ENCODE measurements at regions not wholly inside any gene's neighbourhood (a gene's known extent, or its start where the extent isn't known, plus 50 kb on each side); places are given as distances from the start of the nearest gene placed in this dataset.

GRCh38 chr7:49596701-49597491, 176.5 kb upstream of the VWC2 start:
- Mint-ChIP-seq H3K36me3 (ENCODE audit: low read depth, unreplicated experiment) (no peaks in the 10 kb centered on the region), H3K4me1 (ENCODE audit: low read depth, unreplicated experiment) (peaks cover 7% of the 10 kb centered on the region), H3K27ac (ENCODE audit: unreplicated experiment) (no peak overlapping the region), H3K4me3 (ENCODE audit: unreplicated experiment) (no peak overlapping the region), H3K9me3 (ENCODE audit: unreplicated experiment) (no peaks in the 10 kb centered on the region), H3K27me3 (ENCODE audit: low read depth, unreplicated experiment) (no peaks in the 10 kb centered on the region)
- no peak overlapping the region for H3K27ac ChIP-seq (ENCODE audit: low read depth, low read length)
- no peak for DNase-seq (ENCODE audit: low read depth)
- no peak overlapping the region for H2AFZ ChIP-seq (ENCODE audit: low read depth, low read length)
- H3K4me1 ChIP-seq (ENCODE audit: insufficient read depth, low read length), result no peaks in the 10 kb centered on the region
- H3K4me2 ChIP-seq (ENCODE audit: low read length), result no peak overlapping the region
- H3K9me3 ChIP-seq (ENCODE audit: insufficient read depth, low read depth, low read length), result no peaks in the 10 kb centered on the region
- H3K27me3 ChIP-seq (ENCODE audit: insufficient read depth, low read length), result no peaks in the 10 kb centered on the region
- FAIRE-seq, result no peak
- TF ChIP-seq CTCF (IDR thresholded peaks at IDR 0.05; ENCODE audit: insufficient read depth, low read depth, low read length) (no peak), EZH2 (IDR thresholded peaks at IDR 0.05; ENCODE audit: insufficient read depth, low read length) (no peak)
- H3K36me3 ChIP-seq (ENCODE audit: insufficient read depth, low read length), result no peaks in the 10 kb centered on the region
- H3K79me2 ChIP-seq (ENCODE audit: insufficient read depth, low read length), result no peaks in the 10 kb centered on the region
- no peak overlapping the region for H3K9ac ChIP-seq (ENCODE audit: low read length)
- H4K20me1 ChIP-seq (ENCODE audit: insufficient read depth, low read length), result no peaks in the 10 kb centered on the region
- H3K4me3 ChIP-seq (ENCODE audit: insufficient read depth, low read depth, low read length), result no peak overlapping the region

GRCh38 chr7:49597805-49598204, 175.6 kb upstream of the VWC2 start:
- no peaks in the 10 kb centered on the region for H3K79me2 ChIP-seq (ENCODE audit: insufficient read depth, low read length)
- no peak overlapping the region for H2AFZ ChIP-seq (ENCODE audit: low read depth, low read length)
- Mint-ChIP-seq H3K27ac (ENCODE audit: unreplicated experiment) (no peak overlapping the region), H3K27me3 (ENCODE audit: low read depth, unreplicated experiment) (no peaks in the 10 kb centered on the region), H3K36me3 (ENCODE audit: low read depth, unreplicated experiment) (no peaks in the 10 kb centered on the region), H3K4me3 (ENCODE audit: unreplicated experiment) (no peak overlapping the region), H3K4me1 (ENCODE audit: low read depth, unreplicated experiment) (peaks cover 7% of the 10 kb centered on the region), H3K9me3 (ENCODE audit: unreplicated experiment) (no peaks in the 10 kb centered on the region)
- no peaks in the 10 kb centered on the region for H3K27me3 ChIP-seq (ENCODE audit: insufficient read depth, low read length)
- FAIRE-seq, result no peak
- TF ChIP-seq EZH2 (IDR thresholded peaks at IDR 0.05; ENCODE audit: insufficient read depth, low read length) (no peak), CTCF (IDR thresholded peaks at IDR 0.05; ENCODE audit: insufficient read depth, low read depth, low read length) (no peak)
- no peak overlapping the region for H3K4me3 ChIP-seq (ENCODE audit: insufficient read depth, low read depth, low read length)
- no peaks in the 10 kb centered on the region for H3K4me1 ChIP-seq (ENCODE audit: insufficient read depth, low read length)
- no peak overlapping the region for H3K9ac ChIP-seq (ENCODE audit: low read length)
- H3K4me2 ChIP-seq (ENCODE audit: low read length), result no peak overlapping the region
- H4K20me1 ChIP-seq (ENCODE audit: insufficient read depth, low read length), result no peaks in the 10 kb centered on the region
- H3K27ac ChIP-seq (ENCODE audit: low read depth, low read length), result no peak overlapping the region
- no peaks in the 10 kb centered on the region for H3K9me3 ChIP-seq (ENCODE audit: insufficient read depth, low read depth, low read length)
- H3K36me3 ChIP-seq (ENCODE audit: insufficient read depth, low read length), result no peaks in the 10 kb centered on the region
- DNase-seq (ENCODE audit: low read depth), result no peak

- Mint-ChIP-seq H3K4me3 (ENCODE audit: unreplicated experiment) (no peak overlapping the region), H3K9me3 (ENCODE audit: unreplicated experiment) (no peaks in the 10 kb centered on the region), H3K27me3 (ENCODE audit: low read depth, unreplicated experiment) (no peaks in the 10 kb centered on the region), H3K4me1 (ENCODE audit: low read depth, unreplicated experiment) (no peaks in the 10 kb centered on the region), H3K36me3 (ENCODE audit: low read depth, unreplicated experiment) (no peaks in the 10 kb centered on the region), H3K27ac (ENCODE audit: unreplicated experiment) (no peak overlapping the region)
- no peaks in the 10 kb centered on the region for H4K20me1 ChIP-seq (ENCODE audit: insufficient read depth, low read length)
- H3K36me3 ChIP-seq (ENCODE audit: insufficient read depth, low read length), result no peaks in the 10 kb centered on the region
- no peak for TF ChIP-seq CTCF (IDR thresholded peaks at IDR 0.05; ENCODE audit: insufficient read depth, low read depth, low read length)
- TF ChIP-seq EZH2 (IDR thresholded peaks at IDR 0.05; ENCODE audit: insufficient read depth, low read length), result no peak
- no peaks in the 10 kb centered on the region for H3K4me1 ChIP-seq (ENCODE audit: insufficient read depth, low read length)
- H3K27me3 ChIP-seq (ENCODE audit: insufficient read depth, low read length), result no peaks in the 10 kb centered on the region
- H3K4me3 ChIP-seq (ENCODE audit: insufficient read depth, low read depth, low read length), result no peak overlapping the region
- H3K27ac ChIP-seq (ENCODE audit: low read depth, low read length), result no peak overlapping the region
- DNase-seq (ENCODE audit: low read depth), result no peak
- H3K9me3 ChIP-seq (ENCODE audit: insufficient read depth, low read depth, low read length), result peaks cover 6% of the 10 kb centered on the region
- H3K9ac ChIP-seq (ENCODE audit: low read length), result no peak overlapping the region
- no peak overlapping the region for H2AFZ ChIP-seq (ENCODE audit: low read depth, low read length)
- no peak overlapping the region for H3K4me2 ChIP-seq (ENCODE audit: low read length)
- H3K79me2 ChIP-seq (ENCODE audit: insufficient read depth, low read length), result no peaks in the 10 kb centered on the region
- no peak for FAIRE-seq
These were observed 161.5 kb upstream of the VWC2 start for GRCh38 chr7:49611951-49612350.

Measured in astrocyte (in vitro differentiated cells and primary cell).